ENCODE measurements at regions not wholly inside any gene's neighbourhood (a gene's known extent, or its start where the extent isn't known, plus 50 kb on each side); places are given as distances from the start of the nearest gene placed in this dataset.

DNA sequence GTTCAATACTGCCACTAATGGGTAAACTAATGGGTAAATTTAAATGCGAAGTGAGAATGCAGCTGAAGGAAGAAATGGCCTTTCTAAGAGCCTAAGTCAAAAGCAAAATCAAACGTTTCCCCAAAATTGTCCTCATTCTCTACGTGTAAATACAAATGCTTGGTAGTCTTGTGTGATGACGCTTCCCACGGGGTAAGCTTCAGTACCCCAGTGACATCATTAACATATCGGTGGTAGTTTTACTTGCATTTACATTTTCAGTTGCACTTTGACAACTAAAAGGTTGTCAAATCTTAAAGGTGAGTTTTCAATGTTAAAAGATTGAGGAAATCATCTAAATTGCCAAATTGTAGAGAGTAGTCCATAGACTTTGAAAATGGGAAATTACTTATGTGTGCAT, 550.7 kb upstream of the CCNG1 start:
- in situ Hi-C loops (cut with HindIII; ENCODE audit: low sequenced_read_pairs) = no loop called here
- no peak overlapping the region for H3K4me3 ChIP-seq (ENCODE audit: low read depth, low read length)
- no peak for DNase-seq (ENCODE audit: low read depth)
- TF ChIP-seq, protein P1, sequence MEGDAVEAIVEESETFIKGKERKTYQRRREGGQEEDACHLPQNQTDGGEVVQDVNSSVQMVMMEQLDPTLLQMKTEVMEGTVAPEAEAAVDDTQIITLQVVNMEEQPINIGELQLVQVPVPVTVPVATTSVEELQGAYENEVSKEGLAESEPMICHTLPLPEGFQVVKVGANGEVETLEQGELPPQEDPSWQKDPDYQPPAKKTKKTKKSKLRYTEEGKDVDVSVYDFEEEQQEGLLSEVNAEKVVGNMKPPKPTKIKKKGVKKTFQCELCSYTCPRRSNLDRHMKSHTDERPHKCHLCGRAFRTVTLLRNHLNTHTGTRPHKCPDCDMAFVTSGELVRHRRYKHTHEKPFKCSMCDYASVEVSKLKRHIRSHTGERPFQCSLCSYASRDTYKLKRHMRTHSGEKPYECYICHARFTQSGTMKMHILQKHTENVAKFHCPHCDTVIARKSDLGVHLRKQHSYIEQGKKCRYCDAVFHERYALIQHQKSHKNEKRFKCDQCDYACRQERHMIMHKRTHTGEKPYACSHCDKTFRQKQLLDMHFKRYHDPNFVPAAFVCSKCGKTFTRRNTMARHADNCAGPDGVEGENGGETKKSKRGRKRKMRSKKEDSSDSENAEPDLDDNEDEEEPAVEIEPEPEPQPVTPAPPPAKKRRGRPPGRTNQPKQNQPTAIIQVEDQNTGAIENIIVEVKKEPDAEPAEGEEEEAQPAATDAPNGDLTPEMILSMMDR (IDR thresholded peaks at IDR 0.05; ENCODE audit: low read depth, low read length, missing control alignments) = no peak

DNA sequence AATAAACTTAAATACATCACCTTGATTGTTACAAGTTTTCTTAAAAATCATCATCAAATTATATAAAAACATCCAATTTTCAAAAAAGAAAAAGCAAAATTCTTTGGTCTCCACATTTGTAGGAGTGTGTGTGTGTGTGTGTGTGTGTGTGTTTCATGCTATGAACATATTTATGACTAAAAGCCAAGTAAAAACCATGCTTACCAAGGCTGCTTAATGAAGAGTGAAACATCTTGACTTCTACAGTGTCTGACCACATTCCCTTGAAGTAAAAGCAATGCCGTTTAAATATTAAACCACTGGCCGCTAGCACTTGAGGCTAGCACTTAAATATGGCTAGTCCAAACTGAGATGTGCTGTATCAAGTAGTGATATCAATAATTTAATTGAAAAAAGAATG, 549.1 kb upstream of the CCNG1 start:
- TF ChIP-seq, protein P1 (IDR thresholded peaks at IDR 0.05; ENCODE audit: low read depth, low read length, missing control alignments) = no peak
- in situ Hi-C loops (cut with HindIII; ENCODE audit: low sequenced_read_pairs) = no loop called here
- no peak for DNase-seq (ENCODE audit: low read depth)
- H3K4me3 ChIP-seq (ENCODE audit: low read depth, low read length) = no peak overlapping the region

DNA sequence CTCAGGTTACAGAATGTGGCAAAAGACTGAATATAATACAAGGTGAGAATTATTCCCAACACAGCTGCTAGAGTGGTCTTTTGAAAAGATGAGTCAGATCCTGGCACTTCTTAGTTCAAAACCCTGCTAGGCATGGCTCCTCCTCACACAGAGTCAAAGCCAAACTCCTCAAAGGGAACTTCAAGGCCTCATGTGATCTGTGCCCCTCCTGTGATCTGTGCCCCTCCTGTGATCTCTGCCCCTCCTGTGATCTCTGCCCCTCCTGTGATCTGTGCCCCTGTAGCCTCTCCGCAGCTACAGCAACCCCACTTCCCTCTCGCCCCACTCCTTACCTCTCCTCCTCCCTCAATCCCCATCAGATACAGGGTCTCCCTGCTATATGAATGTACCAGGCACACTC, 525.5 kb upstream of the CCNG1 start:
- DNase-seq (ENCODE audit: low read depth) = no peak
- H3K4me3 ChIP-seq (ENCODE audit: low read depth, low read length) = no peak overlapping the region
- TF ChIP-seq, protein P1 (IDR thresholded peaks at IDR 0.05; ENCODE audit: low read depth, low read length, missing control alignments) = no peak
- in situ Hi-C loops (cut with HindIII; ENCODE audit: low sequenced_read_pairs) = no loop called here

DNA sequence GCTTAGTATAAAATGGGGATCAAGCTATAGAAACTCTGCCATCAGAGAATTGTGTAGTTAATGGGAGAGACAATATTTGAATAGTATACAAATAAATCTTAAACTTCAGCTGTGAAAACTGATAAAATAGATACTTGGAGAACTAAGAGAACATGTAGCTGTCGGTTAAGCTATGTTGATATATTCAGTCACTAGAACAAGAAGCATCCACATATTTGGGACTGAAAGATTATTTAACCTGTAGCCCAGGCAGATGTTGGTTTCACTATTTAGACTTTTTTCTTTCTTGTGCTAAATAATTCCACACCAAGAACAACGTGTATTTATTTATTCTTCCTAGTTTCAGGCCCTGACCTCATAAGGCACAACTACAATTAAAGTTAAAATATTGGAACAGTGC, 521.0 kb upstream of the CCNG1 start:
- H3K4me3 ChIP-seq (ENCODE audit: low read depth, low read length) = no peak overlapping the region
- in situ Hi-C loops (cut with HindIII; ENCODE audit: low sequenced_read_pairs) = no loop called here
- TF ChIP-seq, protein P1 (IDR thresholded peaks at IDR 0.05; ENCODE audit: low read depth, low read length, missing control alignments) = no peak
- no peak for DNase-seq (ENCODE audit: low read depth)

DNA sequence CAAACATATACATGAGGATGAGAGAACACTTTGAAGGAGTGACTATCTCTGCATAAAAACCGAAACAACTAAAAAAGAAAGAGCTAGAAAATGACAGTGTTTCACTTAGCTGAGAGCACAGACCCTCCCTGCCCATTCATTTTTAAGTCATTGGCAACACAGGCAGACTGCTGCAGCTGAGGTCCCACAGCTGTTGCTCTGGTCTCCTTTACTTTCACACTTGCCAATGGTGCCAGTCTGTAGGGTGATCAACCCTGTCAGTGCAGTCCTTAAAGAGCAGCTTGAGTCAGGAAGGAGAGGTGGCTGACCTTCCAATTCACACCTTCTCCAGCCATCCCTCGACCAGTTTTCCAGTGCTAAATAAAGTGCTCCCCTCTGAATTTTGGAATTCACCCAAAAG, 508.3 kb upstream of the CCNG1 start:
- DNase-seq (ENCODE audit: low read depth) = no peak
- in situ Hi-C loops (cut with HindIII; ENCODE audit: low sequenced_read_pairs) = no loop called here
- no peak overlapping the region for H3K4me3 ChIP-seq (ENCODE audit: low read depth, low read length)
- TF ChIP-seq, protein P1 (IDR thresholded peaks at IDR 0.05; ENCODE audit: low read depth, low read length, missing control alignments) = no peak

DNA sequence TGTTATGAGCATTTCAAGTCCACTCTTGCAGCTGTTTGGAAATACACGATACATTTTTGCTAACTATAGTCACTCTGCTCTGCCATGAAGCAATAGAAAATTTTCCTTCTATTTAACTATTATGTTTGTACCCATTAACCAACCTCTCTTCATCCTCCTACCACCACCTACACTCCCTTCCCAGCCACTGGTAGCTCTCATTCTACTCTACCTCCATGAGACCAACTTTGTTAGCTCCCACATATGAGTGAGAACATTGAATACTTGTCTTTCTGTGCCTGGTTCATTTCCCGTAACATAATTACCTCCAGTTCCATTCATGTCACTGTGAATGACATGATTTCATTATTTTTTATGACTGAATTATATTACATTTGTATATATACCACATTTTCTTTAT, 505.9 kb upstream of the CCNG1 start:
- DNase-seq (ENCODE audit: low read depth) = no peak
- no peak overlapping the region for H3K4me3 ChIP-seq (ENCODE audit: low read depth, low read length)
- in situ Hi-C loops (cut with HindIII; ENCODE audit: low sequenced_read_pairs) = no loop called here
- TF ChIP-seq, protein P1 (IDR thresholded peaks at IDR 0.05; ENCODE audit: low read depth, low read length, missing control alignments) = no peak

DNA sequence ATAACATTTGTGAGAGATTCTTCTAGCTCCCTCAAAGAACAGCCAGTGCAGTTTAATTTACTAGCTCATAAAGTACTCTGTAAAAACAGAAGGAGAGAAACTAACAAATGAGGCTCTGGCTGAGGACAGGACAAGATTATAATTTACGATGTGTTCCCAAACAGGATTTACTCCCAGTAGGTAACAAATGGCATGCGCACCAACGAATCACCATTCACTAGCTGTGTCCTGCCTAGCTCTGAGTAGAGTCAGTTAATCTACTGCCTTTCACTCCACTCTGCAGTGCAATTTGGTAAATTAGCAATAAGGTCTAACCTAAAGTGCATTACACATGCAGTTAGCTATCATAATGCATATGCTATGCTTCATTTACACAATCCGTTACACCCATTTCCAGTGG, 497.4 kb upstream of the CCNG1 start:
- in situ Hi-C loops (cut with HindIII; ENCODE audit: low sequenced_read_pairs) = no loop called here
- no peak overlapping the region for H3K4me3 ChIP-seq (ENCODE audit: low read depth, low read length)
- TF ChIP-seq, protein P1 (IDR thresholded peaks at IDR 0.05; ENCODE audit: low read depth, low read length, missing control alignments) = no peak
- DNase-seq (ENCODE audit: low read depth) = no peak
